ENCODE measurements at regions not wholly inside any gene's neighbourhood (a gene's known extent, or its start where the extent isn't known, plus 50 kb on each side); places are given as distances from the start of the nearest gene placed in this dataset.

- Histone ChIP-seq H3K4me3 (no peak overlapping the region), H3K36me3 (no peaks in the 10 kb centered on the region), H3K4me1 (peaks cover 0 to 10% (median 8%) of the 10 kb centered on the region in 4 donors), H3K9me3 (no peaks in the 10 kb centered on the region), H3K27me3 (no peaks in the 10 kb centered on the region), H3K27ac (no peak overlapping the region)
- intact Hi-C loops (cut with DNase I; ENCODE audit: low total_unique reads), result no loop called here
- in situ Hi-C loops (cut with MboI; ENCODE audit: low pct_ligation_motif_present in 1 of 4, low pct_unique_long_range_greater_than_20kb in 1 of 4, low sequenced_read_pairs in 3 of 4), result no loop called here
- TF ChIP-seq EP300 (IDR thresholded peaks at IDR 0.05; ENCODE audit: low read depth) (no peak), POLR2A (IDR thresholded peaks at IDR 0.05) (no peak), POLR2AphosphoS5 (IDR thresholded peaks at IDR 0.05) (no peak), CTCF (IDR thresholded peaks at IDR 0.05) (no peak)
- WGBS, 2 donors (ENCODE audit: low coverage in 1 of 2), result 74 to 100% methylated on average over 2 to 13 of the region's 13 CpGs
- DNase-seq, result no peak
Observed at GRCh38 chr14:104434214-104435076, 145.1 kb upstream of the C14orf180 start.

GRCh38 chr14:104435147-104436046 lies 144.2 kb upstream of the C14orf180 start:
- no peak overlapping the region for H3K27ac ChIP-seq
- peaks cover 0 to 10% (median 8%) of the 10 kb centered on the region in 4 donors for H3K4me1 ChIP-seq
- WGBS, 2 donors (ENCODE audit: low coverage in 1 of 2), result 87% methylated on average over 20 of the region's 20 CpGs; no CpG with 5 or more reads in 1 of the 2 donors
- no peaks in the 10 kb centered on the region for H3K9me3 ChIP-seq
- TF ChIP-seq EP300 (IDR thresholded peaks at IDR 0.05; ENCODE audit: low read depth) (no peak), CTCF (IDR thresholded peaks at IDR 0.05) (no peak), POLR2AphosphoS5 (IDR thresholded peaks at IDR 0.05) (no peak), POLR2A (IDR thresholded peaks at IDR 0.05) (no peak)
- DNase-seq, result no peak
- no peaks in the 10 kb centered on the region for H3K36me3 ChIP-seq
- no peaks in the 10 kb centered on the region for H3K27me3 ChIP-seq
- in situ Hi-C loops (cut with MboI; ENCODE audit: low pct_ligation_motif_present in 1 of 4, low pct_unique_long_range_greater_than_20kb in 1 of 4, low sequenced_read_pairs in 3 of 4), result no loop called here
- intact Hi-C loops (cut with DNase I; ENCODE audit: low total_unique reads), result no loop called here
- no peak overlapping the region for H3K4me3 ChIP-seq

- DNase-seq, result peak; percentile 26
- H3K9me3 ChIP-seq, result no peaks in the 10 kb centered on the region
- WGBS, 2 donors (ENCODE audit: low coverage in 1 of 2), result 32% methylated on average over 17 of the region's 20 CpGs; no CpG with 5 or more reads in 1 of the 2 donors
- TF ChIP-seq POLR2A (IDR thresholded peaks at IDR 0.05) (no peak), POLR2AphosphoS5 (IDR thresholded peaks at IDR 0.05) (no peak), EP300 (IDR thresholded peaks at IDR 0.05; ENCODE audit: low read depth) (no peak), CTCF (IDR thresholded peaks at IDR 0.05) (no peak)
- in situ Hi-C loops (cut with MboI; ENCODE audit: low pct_ligation_motif_present in 1 of 4, low pct_unique_long_range_greater_than_20kb in 1 of 4, low sequenced_read_pairs in 3 of 4) (no loop called here), intact Hi-C loops (cut with DNase I; ENCODE audit: low total_unique reads) (no loop called here)
- peak overlapping the region in 2 of 4 donors; percentile 15 to 28 for H3K27ac ChIP-seq
- peak overlapping the region in 2 of 4 donors; percentile 5 to 30 for H3K4me3 ChIP-seq
- no peaks in the 10 kb centered on the region for H3K36me3 ChIP-seq
- H3K27me3 ChIP-seq, result no peaks in the 10 kb centered on the region
- H3K4me1 ChIP-seq, result peaks cover 0 to 10% (median 8%) of the 10 kb centered on the region in 4 donors
Observed at GRCh38 chr14:104436047-104436591, 143.4 kb upstream of the C14orf180 start.
